IMR-90 (cell line): ENCODE measurements at regions not wholly inside any gene's neighbourhood (a gene's known extent, or its start where the extent isn't known, plus 50 kb on each side); places are given as distances from the start of the nearest gene placed in this dataset.
"Not testable (repeated sequence)": the region's sequence is repeated elsewhere in the genome, so short reads cannot be mapped to it uniquely, and the experiment has no call there.

Experiments
- ATAC-seq: fragments of 200-7000 bp; cut with Tn5 transposase; 2 replicates; pipeline ENCODE4 v1.9.1; 2020; ENCODE audit warnings: low read depth, mild to moderate bottlenecking, moderate library complexity
- BruUV-seq: library from RNA; stranded (reverse); fragments of 400-500 nt; replicated peaks from 2 replicates; lab custom pipeline; 2021; lab: Mats Ljungman, UMichigan
- CTCF ChIA-PET: fragments of 300-600 bp; formaldehyde crosslinking; extraction: SDS; loops from one replicate; lab custom pipeline; 2021; ENCODE audit warnings: antibody characterized with exemption; lab: Yijun Ruan, JAX
- POLR2A ChIA-PET: fragments of 300-600 bp; sonication (Branson Sonifier 250); formaldehyde crosslinking; loops from one replicate; lab custom pipeline; 2022; ENCODE audit warnings: antibody characterized with exemption; ENCODE audit not compliant: unreplicated experiment; lab: Charles Lee
- DNase-seq: peaks from one replicate; pipeline ENCODE4 v3.0.0; 2013
- H2AFZ ChIP-seq: replicated peaks from 2 replicates; pipeline ENCODE3; 2013; ENCODE audit warnings: low read length, mild to moderate bottlenecking; ENCODE audit not compliant: poor library complexity
- H2AK5ac ChIP-seq: 2 replicates; pipeline ENCODE4 v1.6.1; 2013; ENCODE audit warnings: low read depth, low read length, inconsistent platforms
- H2AK9ac ChIP-seq: replicated peaks from 2 replicates; pipeline ENCODE3; 2013; ENCODE audit warnings: mild to moderate bottlenecking, low read depth, low read length, moderate library complexity; ENCODE audit not compliant: poor library complexity
- H2BK120ac ChIP-seq: 2 replicates; pipeline ENCODE4 v1.6.1; 2013; ENCODE audit warnings: low read depth, low read length, inconsistent platforms
- H2BK15ac ChIP-seq: 3 replicates; pipeline ENCODE4 v1.6.1; 2013; ENCODE audit warnings: low read depth, low read length, inconsistent platforms
- H2BK20ac ChIP-seq: 2 replicates; pipeline ENCODE4 v1.6.1; 2013; ENCODE audit warnings: low read depth, mild to moderate bottlenecking, inconsistent platforms, low read length, moderate library complexity
- H2BK5ac ChIP-seq: 2 replicates; pipeline ENCODE4 v1.6.1; 2013; ENCODE audit warnings: mild to moderate bottlenecking, low read depth, low read length, inconsistent platforms; ENCODE audit not compliant: poor library complexity, severe bottlenecking
- H3K14ac ChIP-seq: replicated peaks from 2 replicates; pipeline ENCODE4 v1.6.1; 2013; ENCODE audit warnings: low read depth, low read length, inconsistent platforms
- H3K18ac ChIP-seq: 2 replicates; pipeline ENCODE4 v1.6.1; 2013; ENCODE audit warnings: low read depth, low read length, control low read depth
- H3K23ac ChIP-seq: 2 replicates; pipeline ENCODE4 v1.6.1; 2013; ENCODE audit warnings: low read depth, low read length, inconsistent platforms
- H3K27ac ChIP-seq: 2 replicates; pipeline ENCODE4 v1.5.1; 2013; ENCODE audit warnings: mild to moderate bottlenecking, control low read depth, low read length; ENCODE audit not compliant: insufficient read depth
- H3K27me3 ChIP-seq: 2 replicates; pipeline ENCODE4 v1.6.1; 2013; ENCODE audit warnings: low read length; ENCODE audit not compliant: control insufficient read depth, insufficient read depth
- H3K36me3 ChIP-seq: 2 replicates; pipeline ENCODE4 v1.6.1; 2013; ENCODE audit warnings: low read length, mixed read lengths; ENCODE audit not compliant: control insufficient read depth, insufficient read depth
- H3K4ac ChIP-seq: 2 replicates; pipeline ENCODE4 v1.6.1; 2013; ENCODE audit warnings: low read depth, low read length, inconsistent platforms
- H3K4me1 ChIP-seq: 2 replicates; pipeline ENCODE4 v1.6.1; 2013; ENCODE audit warnings: low read length, mixed read lengths; ENCODE audit not compliant: control insufficient read depth, insufficient read depth
- H3K4me2 ChIP-seq: 2 replicates; pipeline ENCODE4 v1.6.1; 2013; ENCODE audit warnings: low read depth, mild to moderate bottlenecking, control low read depth, low read length, moderate library complexity
- H3K4me3 ChIP-seq: 2 replicates; pipeline ENCODE4 v1.5.1; 2013; ENCODE audit warnings: low read depth, mild to moderate bottlenecking, control low read depth, low read length, moderate library complexity; ENCODE audit not compliant: insufficient read depth
- H3K56ac ChIP-seq: 2 replicates; pipeline ENCODE4 v1.6.1; 2013; ENCODE audit warnings: low read length, inconsistent platforms; ENCODE audit not compliant: insufficient read depth; ENCODE audit errors: extremely low read depth
- H3K79me1 ChIP-seq, 2 experiments: 2 replicates each; pipeline ENCODE4 v1.6.1; 2013; ENCODE audit warnings: low read length in 2 of 2, inconsistent platforms in 1 of 2, low read depth in 1 of 2
- H3K9ac ChIP-seq: 2 replicates; pipeline ENCODE4 v1.6.1; 2013; ENCODE audit warnings: low read depth, low read length, control low read depth
- H3K9me1 ChIP-seq: 2 replicates; pipeline ENCODE4 v1.6.1; 2013; ENCODE audit warnings: low read length, inconsistent platforms; ENCODE audit not compliant: insufficient read depth
- H3K9me3 ChIP-seq: 2 replicates; pipeline ENCODE4 v1.6.1; 2013; ENCODE audit warnings: low read length; ENCODE audit not compliant: control insufficient read depth, insufficient read depth
- H4K20me1 ChIP-seq: 2 replicates; pipeline ENCODE4 v1.6.1; 2013; ENCODE audit warnings: low read length, inconsistent platforms; ENCODE audit not compliant: insufficient read depth
- H4K5ac ChIP-seq: 2 replicates; pipeline ENCODE4 v1.6.1; 2013; ENCODE audit warnings: mild to moderate bottlenecking, low read depth, low read length, control low read depth
- H4K8ac ChIP-seq, 2 experiments: 2 replicates each; pipeline ENCODE4 v1.6.1; 2013; ENCODE audit warnings: low read depth in 2 of 2, low read length in 2 of 2, control low read depth in 1 of 2, inconsistent platforms in 1 of 2
- H4K91ac ChIP-seq: 2 replicates; pipeline ENCODE4 v1.6.1; 2013; ENCODE audit warnings: low read depth, low read length, inconsistent platforms; ENCODE audit not compliant: insufficient read depth
- WGBS, 2 experiments: methylation state at CpG; one replicate each; pipeline versions ENCODE4 v1.1.5 to v1.1.7; 2013; ENCODE audit warnings: missing lambda C conversion rate in 2 of 2; ENCODE audit not compliant: insufficient read length in 1 of 2; ENCODE audit errors: extremely low coverage in 2 of 2; 5-methylcytosine and 5-hydroxymethylcytosine counted together
- dilution Hi-C: fragments of 300-500 bp; cut with HindIII; formaldehyde crosslinking; loops from one replicate; pipeline ENCODE4 v1.14.3; 2018; ENCODE audit warnings: low sequenced_read_pairs; ENCODE audit not compliant: unreplicated experiment
- in situ Hi-C: fragments of 300-500 bp; cut with MboI; formaldehyde crosslinking; loops from 3 replicates; pipeline ENCODE4 v1.14.3; 2019; ENCODE audit warnings: low sequenced_read_pairs, inconsistent platforms, mixed read lengths
- intact Hi-C: fragments of 100-400 bp; cut with micrococcal nuclease; formaldehyde crosslinking; loops from 2 replicates; pipeline ENCODE4 v1.10.0; 2022

- in situ Hi-C loops, H3K9ac ChIP-seq, CTCF ChIA-PET, H3K14ac ChIP-seq, H3K9me3 ChIP-seq, H3K4me2 ChIP-seq, ATAC-seq, H3K18ac ChIP-seq, H2AK9ac ChIP-seq, intact Hi-C loops, BruUV-seq, H4K20me1 ChIP-seq, H3K36me3 ChIP-seq, H2BK15ac ChIP-seq, H3K56ac ChIP-seq, dilution Hi-C loops, H3K4me3 ChIP-seq, H2BK20ac ChIP-seq, H3K79me1 ChIP-seq, H2AFZ ChIP-seq, H2BK5ac ChIP-seq, H2BK120ac ChIP-seq, H4K8ac ChIP-seq, H3K27me3 ChIP-seq, DNase-seq, H3K9me1 ChIP-seq, H4K91ac ChIP-seq, H3K23ac ChIP-seq, H3K27ac ChIP-seq, H3K4me1 ChIP-seq, POLR2A ChIA-PET, H4K5ac ChIP-seq, H2AK5ac ChIP-seq, H3K4ac ChIP-seq: not testable (repeated sequence)
- no CpG with 5 or more reads among the region's 10 CpGs for WGBS, 2 experiments
Measured at GRCh38 chr21:7825627-7826026, 2695.8 kb upstream of the TPTE start.

- DNase-seq, H3K9me3 ChIP-seq, H3K18ac ChIP-seq, H2BK20ac ChIP-seq, H2AFZ ChIP-seq, H3K9ac ChIP-seq, H4K8ac ChIP-seq, CTCF ChIA-PET, H2BK120ac ChIP-seq, H3K4me1 ChIP-seq, H3K14ac ChIP-seq, BruUV-seq, H2AK5ac ChIP-seq, H3K4me2 ChIP-seq, dilution Hi-C loops, intact Hi-C loops, H4K20me1 ChIP-seq, H3K4me3 ChIP-seq, POLR2A ChIA-PET, H2BK15ac ChIP-seq, H4K91ac ChIP-seq, H3K27ac ChIP-seq, H3K23ac ChIP-seq, H3K36me3 ChIP-seq, H2BK5ac ChIP-seq, H3K9me1 ChIP-seq, H3K4ac ChIP-seq, H3K27me3 ChIP-seq, H2AK9ac ChIP-seq, H3K79me1 ChIP-seq, H3K56ac ChIP-seq, in situ Hi-C loops, H4K5ac ChIP-seq: not testable (repeated sequence)
- ATAC-seq = peak; percentile 82
- WGBS, 2 experiments = no CpG with 5 or more reads among the region's 6 CpGs
Measured at GRCh38 chr21:7826174-7826573, 2695.2 kb upstream of the TPTE start.
